ENCODE measurements at regions not wholly inside any gene's neighbourhood (a gene's known extent, or its start where the extent isn't known, plus 50 kb on each side); places are given as distances from the start of the nearest gene placed in this dataset.

DNA sequence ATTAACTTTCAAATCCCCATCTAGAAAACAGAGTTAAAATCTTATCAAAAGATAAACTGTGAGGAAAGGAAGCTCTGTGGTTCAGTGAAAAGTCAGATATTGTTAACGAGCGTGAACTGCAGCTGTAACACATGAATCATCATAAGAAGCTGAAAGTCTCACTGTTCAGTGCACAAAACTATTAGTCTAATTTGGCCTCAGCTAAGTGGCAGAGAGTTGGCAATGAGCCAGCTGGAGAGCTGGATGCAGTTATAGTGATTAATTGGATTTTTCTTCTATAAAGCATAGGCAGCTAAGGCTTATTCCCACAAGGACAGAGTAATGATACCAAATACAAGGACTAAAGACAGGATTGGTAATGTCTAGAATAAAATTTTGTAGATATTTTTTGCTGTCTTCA, 101.1 kb upstream of the ABCB5 start (continued):
- TF ChIP-seq, protein P1, sequence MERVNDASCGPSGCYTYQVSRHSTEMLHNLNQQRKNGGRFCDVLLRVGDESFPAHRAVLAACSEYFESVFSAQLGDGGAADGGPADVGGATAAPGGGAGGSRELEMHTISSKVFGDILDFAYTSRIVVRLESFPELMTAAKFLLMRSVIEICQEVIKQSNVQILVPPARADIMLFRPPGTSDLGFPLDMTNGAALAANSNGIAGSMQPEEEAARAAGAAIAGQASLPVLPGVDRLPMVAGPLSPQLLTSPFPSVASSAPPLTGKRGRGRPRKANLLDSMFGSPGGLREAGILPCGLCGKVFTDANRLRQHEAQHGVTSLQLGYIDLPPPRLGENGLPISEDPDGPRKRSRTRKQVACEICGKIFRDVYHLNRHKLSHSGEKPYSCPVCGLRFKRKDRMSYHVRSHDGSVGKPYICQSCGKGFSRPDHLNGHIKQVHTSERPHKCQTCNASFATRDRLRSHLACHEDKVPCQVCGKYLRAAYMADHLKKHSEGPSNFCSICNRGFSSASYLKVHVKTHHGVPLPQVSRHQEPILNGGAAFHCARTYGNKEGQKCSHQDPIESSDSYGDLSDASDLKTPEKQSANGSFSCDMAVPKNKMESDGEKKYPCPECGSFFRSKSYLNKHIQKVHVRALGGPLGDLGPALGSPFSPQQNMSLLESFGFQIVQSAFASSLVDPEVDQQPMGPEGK (tag by site-specific recombination; IDR thresholded peaks at IDR 0.05): no peak
- TF ChIP-seq ZBTB1 (tag by site-specific recombination; IDR thresholded peaks at IDR 0.05): no peak
- peak; percentile 84; the same call in 1 of the 2 replicates for TF ChIP-seq ZNF174 (tag by site-specific recombination; IDR thresholded peaks at IDR 0.05)
- TF ChIP-seq, protein P2, sequence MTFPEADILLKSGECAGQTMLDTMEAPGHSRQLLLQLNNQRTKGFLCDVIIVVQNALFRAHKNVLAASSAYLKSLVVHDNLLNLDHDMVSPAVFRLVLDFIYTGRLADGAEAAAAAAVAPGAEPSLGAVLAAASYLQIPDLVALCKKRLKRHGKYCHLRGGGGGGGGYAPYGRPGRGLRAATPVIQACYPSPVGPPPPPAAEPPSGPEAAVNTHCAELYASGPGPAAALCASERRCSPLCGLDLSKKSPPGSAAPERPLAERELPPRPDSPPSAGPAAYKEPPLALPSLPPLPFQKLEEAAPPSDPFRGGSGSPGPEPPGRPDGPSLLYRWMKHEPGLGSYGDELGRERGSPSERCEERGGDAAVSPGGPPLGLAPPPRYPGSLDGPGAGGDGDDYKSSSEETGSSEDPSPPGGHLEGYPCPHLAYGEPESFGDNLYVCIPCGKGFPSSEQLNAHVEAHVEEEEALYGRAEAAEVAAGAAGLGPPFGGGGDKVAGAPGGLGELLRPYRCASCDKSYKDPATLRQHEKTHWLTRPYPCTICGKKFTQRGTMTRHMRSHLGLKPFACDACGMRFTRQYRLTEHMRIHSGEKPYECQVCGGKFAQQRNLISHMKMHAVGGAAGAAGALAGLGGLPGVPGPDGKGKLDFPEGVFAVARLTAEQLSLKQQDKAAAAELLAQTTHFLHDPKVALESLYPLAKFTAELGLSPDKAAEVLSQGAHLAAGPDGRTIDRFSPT (tag by site-specific recombination; IDR thresholded peaks at IDR 0.05): no peak
- TF ChIP-seq, protein P3, sequence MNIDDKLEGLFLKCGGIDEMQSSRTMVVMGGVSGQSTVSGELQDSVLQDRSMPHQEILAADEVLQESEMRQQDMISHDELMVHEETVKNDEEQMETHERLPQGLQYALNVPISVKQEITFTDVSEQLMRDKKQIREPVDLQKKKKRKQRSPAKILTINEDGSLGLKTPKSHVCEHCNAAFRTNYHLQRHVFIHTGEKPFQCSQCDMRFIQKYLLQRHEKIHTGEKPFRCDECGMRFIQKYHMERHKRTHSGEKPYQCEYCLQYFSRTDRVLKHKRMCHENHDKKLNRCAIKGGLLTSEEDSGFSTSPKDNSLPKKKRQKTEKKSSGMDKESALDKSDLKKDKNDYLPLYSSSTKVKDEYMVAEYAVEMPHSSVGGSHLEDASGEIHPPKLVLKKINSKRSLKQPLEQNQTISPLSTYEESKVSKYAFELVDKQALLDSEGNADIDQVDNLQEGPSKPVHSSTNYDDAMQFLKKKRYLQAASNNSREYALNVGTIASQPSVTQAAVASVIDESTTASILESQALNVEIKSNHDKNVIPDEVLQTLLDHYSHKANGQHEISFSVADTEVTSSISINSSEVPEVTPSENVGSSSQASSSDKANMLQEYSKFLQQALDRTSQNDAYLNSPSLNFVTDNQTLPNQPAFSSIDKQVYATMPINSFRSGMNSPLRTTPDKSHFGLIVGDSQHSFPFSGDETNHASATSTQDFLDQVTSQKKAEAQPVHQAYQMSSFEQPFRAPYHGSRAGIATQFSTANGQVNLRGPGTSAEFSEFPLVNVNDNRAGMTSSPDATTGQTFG (tag by site-specific recombination; IDR thresholded peaks at IDR 0.05; ENCODE audit: borderline replicate concordance): no peak
- TF ChIP-seq YY2 (tag by site-specific recombination; IDR thresholded peaks at IDR 0.05): no peak
- no peak for TF ChIP-seq TCF7L2 (IDR thresholded peaks at IDR 0.05; ENCODE audit: borderline replicate concordance, low read depth, low read length)
- TF ChIP-seq, protein P4, sequence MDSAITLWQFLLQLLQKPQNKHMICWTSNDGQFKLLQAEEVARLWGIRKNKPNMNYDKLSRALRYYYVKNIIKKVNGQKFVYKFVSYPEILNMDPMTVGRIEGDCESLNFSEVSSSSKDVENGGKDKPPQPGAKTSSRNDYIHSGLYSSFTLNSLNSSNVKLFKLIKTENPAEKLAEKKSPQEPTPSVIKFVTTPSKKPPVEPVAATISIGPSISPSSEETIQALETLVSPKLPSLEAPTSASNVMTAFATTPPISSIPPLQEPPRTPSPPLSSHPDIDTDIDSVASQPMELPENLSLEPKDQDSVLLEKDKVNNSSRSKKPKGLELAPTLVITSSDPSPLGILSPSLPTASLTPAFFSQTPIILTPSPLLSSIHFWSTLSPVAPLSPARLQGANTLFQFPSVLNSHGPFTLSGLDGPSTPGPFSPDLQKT (IDR thresholded peaks at IDR 0.05; ENCODE audit: borderline replicate concordance, low read depth, low read length): no peak
- TF ChIP-seq ZNF776 (tag by site-specific recombination; IDR thresholded peaks at IDR 0.05; ENCODE audit: borderline replicate concordance): peak; percentile 57; the same call in 1 of the 2 replicates
- TF ChIP-seq ZBTB26 (tag by site-specific recombination; optimal IDR thresholded peaks at IDR 0.05): no peak

DNA sequence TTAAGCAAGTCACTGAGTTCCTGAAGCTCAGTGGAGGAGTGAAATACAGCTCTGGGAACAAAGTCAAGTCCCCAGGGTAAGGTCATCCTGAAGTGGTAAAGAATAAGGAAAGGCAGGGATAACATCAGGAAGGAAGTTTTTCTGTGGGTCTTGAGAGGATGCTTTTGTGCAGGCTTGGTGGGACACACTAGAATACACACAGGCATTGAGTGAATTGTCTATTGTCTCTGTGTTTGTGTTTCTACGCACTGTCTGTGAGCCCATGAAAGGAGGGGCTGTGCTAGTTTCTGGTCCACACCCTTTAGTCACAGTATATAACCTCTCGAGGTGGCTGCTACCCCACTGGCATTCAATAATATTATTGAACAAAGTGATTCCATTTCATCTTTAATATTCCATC, 95.8 kb upstream of the ABCB5 start:
- H3K9me3 ChIP-seq (ENCODE audit: control insufficient read depth, insufficient read depth, low read depth, low read length): no peaks in the 10 kb centered on the region

More for the DNA sequence above, 95.8 kb upstream of the ABCB5 start:
- Histone ChIP-seq H3K4me3 (ENCODE audit: low read depth, low read length) (no peak overlapping the region), H3K36me3 (ENCODE audit: control insufficient read depth in 2 of 2, insufficient read depth in 1 of 2, low read length in 2 of 2) (no peaks in the 10 kb centered on the region), H3K27ac (ENCODE audit: extremely low read depth, low read depth, low read length) (no peak overlapping the region), H3K4me1 (ENCODE audit: control insufficient read depth, insufficient read depth, low read length) (peaks cover 4% of the 10 kb centered on the region; the same call in 1 of the 2 replicates)
- ChIA-PET CTCF (no interaction called here), POLR2A (no interaction called here)
- TF ChIP-seq ZSCAN23 (tag by site-specific recombination; IDR thresholded peaks at IDR 0.05) (no peak), ZNF140 (tag by site-specific recombination; IDR thresholded peaks at IDR 0.05) (no peak), ZNF302 (tag by site-specific recombination; IDR thresholded peaks at IDR 0.05; ENCODE audit: low read depth) (no peak), ZNF416 (tag by site-specific recombination; IDR thresholded peaks at IDR 0.05) (no peak), ZBTB17 (tag by site-specific recombination; IDR thresholded peaks at IDR 0.05) (no peak), ZNF529 (tag by site-specific recombination; IDR thresholded peaks at IDR 0.05; ENCODE audit: insufficient replicate concordance) (no peak), MZF1 (tag by site-specific recombination; IDR thresholded peaks at IDR 0.05; ENCODE audit: borderline replicate concordance) (no peak), ZNF423 (tag by site-specific recombination; IDR thresholded peaks at IDR 0.05) (no peak), ZNF585B (tag by site-specific recombination; IDR thresholded peaks at IDR 0.05) (no peak), PRDM1 (tag by site-specific recombination; IDR thresholded peaks at IDR 0.05) (no peak)
- TF ChIP-seq, protein P4 (IDR thresholded peaks at IDR 0.05; ENCODE audit: borderline replicate concordance, low read depth, low read length): no peak
